Hepatocyte (in vitro differentiated cells): ENCODE measurements at regions not wholly inside any gene's neighbourhood (a gene's known extent, or its start where the extent isn't known, plus 50 kb on each side); places are given as distances from the start of the nearest gene placed in this dataset.

Experiments
- DNase-seq: peaks from one replicate; pipeline ENCODE4 v3.0.0-alpha.2; 2016; ENCODE audit warnings: low spot score
- H2AFZ ChIP-seq: fragments of 200-600 bp; sonication (generic); 2 replicates; pipeline ENCODE4 v1.6.0; 2016; ENCODE audit warnings: antibody characterized with exemption, mild to moderate bottlenecking
- H3K27ac ChIP-seq: fragments of 200-600 bp; sonication (generic); 2 replicates; pipeline ENCODE4 v1.5.1; 2016; ENCODE audit warnings: mild to moderate bottlenecking
- H3K27me3 ChIP-seq: fragments of 200-600 bp; sonication (generic); 2 replicates; pipeline ENCODE4 v1.6.1; 2016
- H3K36me3 ChIP-seq: fragments of 200-600 bp; sonication (generic); replicated peaks from 2 replicates; pipeline ENCODE4 v1.5.1; 2016; ENCODE audit warnings: low read depth; ENCODE audit not compliant: insufficient read depth
- H3K4me1 ChIP-seq: fragments of 200-600 bp; sonication (generic); 2 replicates; pipeline ENCODE4 v1.5.1; 2016; ENCODE audit warnings: mild to moderate bottlenecking, moderate library complexity; ENCODE audit not compliant: insufficient read depth
- H3K4me2 ChIP-seq: fragments of 200-600 bp; sonication (generic); 2 replicates; pipeline ENCODE4 v1.6.0; 2016
- H3K4me3 ChIP-seq: fragments of 200-600 bp; sonication (generic); 2 replicates; pipeline ENCODE4 v1.5.1; 2016; ENCODE audit warnings: mild to moderate bottlenecking
- H3K79me2 ChIP-seq: fragments of 200-600 bp; sonication (generic); 2 replicates; pipeline ENCODE4 v1.6.0; 2017; ENCODE audit warnings: mild to moderate bottlenecking
- H3K9me2 ChIP-seq: fragments of 200-600 bp; sonication (generic); replicated peaks from 2 replicates; pipeline ENCODE4 v1.6.0; 2017; ENCODE audit warnings: mild to moderate bottlenecking; ENCODE audit not compliant: insufficient read depth
- H3K9me3 ChIP-seq: fragments of 200-600 bp; sonication (generic); 2 replicates; pipeline ENCODE4 v1.5.1; 2016; ENCODE audit warnings: low read depth, mild to moderate bottlenecking
- H4K20me1 ChIP-seq: fragments of 200-600 bp; sonication (generic); 2 replicates; pipeline ENCODE4 v1.6.0; 2016; ENCODE audit warnings: mild to moderate bottlenecking; ENCODE audit not compliant: insufficient read depth, poor library complexity, severe bottlenecking
- CTCF ChIP-seq: fragments of 200-600 bp; sonication (generic); IDR thresholded peaks from 2 replicates; pipeline ENCODE4 v1.5.1; 2016; ENCODE audit warnings: antibody characterized with exemption, mild to moderate bottlenecking; ENCODE audit not compliant: poor library complexity
- EZH2 ChIP-seq: fragments of 200-600 bp; sonication (generic); IDR thresholded peaks from 2 replicates; pipeline ENCODE4 v1.6.1; 2016; ENCODE audit warnings: antibody characterized with exemption, mild to moderate bottlenecking, borderline replicate concordance
- EZH2phosphoT487 ChIP-seq: fragments of 200-600 bp; sonication (generic); IDR thresholded peaks from one replicate; pipeline ENCODE4 v1.6.1; 2018; ENCODE audit warnings: antibody characterized with exemption, mild to moderate bottlenecking, low read depth, moderate library complexity; ENCODE audit not compliant: unreplicated experiment, severe bottlenecking
- WGBS: methylation state at CpG from one replicate; pipeline ENCODE4 v1.1.6; 2016; ENCODE audit warnings: low lambda C conversion rate; ENCODE audit errors: missing lambda C conversion rate; 5-methylcytosine and 5-hydroxymethylcytosine counted together

- Histone ChIP-seq H3K36me3 (no peaks in the 10 kb centered on the region), H3K4me1 (no peaks in the 10 kb centered on the region), H3K27ac (no peak overlapping the region), H3K4me2 (no peak overlapping the region), H3K27me3 (no peaks in the 10 kb centered on the region), H3K9me2 (no peaks in the 10 kb centered on the region), H2AFZ (no peak overlapping the region), H3K9me3 (no peaks in the 10 kb centered on the region), H3K4me3 (no peak overlapping the region), H4K20me1 (no peaks in the 10 kb centered on the region), H3K79me2 (no peaks in the 10 kb centered on the region)
- DNase-seq, result no peak
- no peak for TF ChIP-seq CTCF
- no peak for TF ChIP-seq EZH2phosphoT487
- no peak for TF ChIP-seq EZH2
- 66% methylated on average over 10 of the region's 10 CpGs for WGBS
Measured at GRCh38 chr4:18698119-18698883, 676.7 kb upstream of the LCORL start.

GRCh38 chr4:18695733-18696527 is 674.4 kb upstream of the LCORL start:
- Histone ChIP-seq H3K27me3 (no peaks in the 10 kb centered on the region), H3K9me3 (no peaks in the 10 kb centered on the region), H3K27ac (no peak overlapping the region), H3K36me3 (no peaks in the 10 kb centered on the region), H4K20me1 (no peaks in the 10 kb centered on the region), H3K4me1 (peaks cover 5% of the 10 kb centered on the region), H2AFZ (no peak overlapping the region), H3K4me2 (no peak overlapping the region), H3K79me2 (no peaks in the 10 kb centered on the region), H3K4me3 (no peak overlapping the region), H3K9me2 (no peaks in the 10 kb centered on the region)
- 97% methylated on average over 18 of the region's 18 CpGs for WGBS
- TF ChIP-seq EZH2phosphoT487, result no peak
- no peak for TF ChIP-seq CTCF
- no peak for TF ChIP-seq EZH2
- DNase-seq, result no peak

GRCh38 chr4:18691431-18692200 is 670.1 kb upstream of the LCORL start:
- TF ChIP-seq EZH2phosphoT487 (peak; percentile 81), EZH2 (no peak), CTCF (peak; percentile 21)
- no peaks in the 10 kb centered on the region for H3K36me3 ChIP-seq
- no peaks in the 10 kb centered on the region for H4K20me1 ChIP-seq
- peaks cover 5% of the 10 kb centered on the region for H3K4me1 ChIP-seq
- no peaks in the 10 kb centered on the region for H3K9me2 ChIP-seq
- peak overlapping the region; percentile 7 for H3K4me2 ChIP-seq
- no peaks in the 10 kb centered on the region for H3K79me2 ChIP-seq
- 25% methylated on average over 9 of the region's 9 CpGs for WGBS
- H3K9me3 ChIP-seq, result no peaks in the 10 kb centered on the region
- no peak overlapping the region for H3K27ac ChIP-seq
- H3K27me3 ChIP-seq, result no peaks in the 10 kb centered on the region
- peak; percentile 7 for DNase-seq
- H3K4me3 ChIP-seq, result no peak overlapping the region
- H2AFZ ChIP-seq, result peak overlapping the region; percentile 46
